GM06990 (cell line): ENCODE measurements at regions not wholly inside any gene's neighbourhood (a gene's known extent, or its start where the extent isn't known, plus 50 kb on each side); places are given as distances from the start of the nearest gene placed in this dataset.

Source experiments
- DNase-seq: peaks from one replicate; pipeline ENCODE4 v3.0.0-alpha.2; 2011; ENCODE audit not compliant: insufficient read length; ENCODE audit errors: extremely low read depth
- H3K27me3 ChIP-seq: replicated peaks from 2 replicates; pipeline ENCODE4 v1.6.0; 2011; ENCODE audit warnings: low read length; ENCODE audit not compliant: control insufficient read depth, insufficient read depth
- H3K36me3 ChIP-seq: 2 replicates; pipeline ENCODE4 v1.5.1; 2011; ENCODE audit warnings: low read length; ENCODE audit not compliant: control insufficient read depth, insufficient read depth
- H3K4me3 ChIP-seq: replicated peaks from 2 replicates; pipeline ENCODE4 v1.5.1; 2011; ENCODE audit warnings: low read depth, mild to moderate bottlenecking, control low read depth, low read length
- CTCF ChIP-seq: IDR thresholded peaks from 2 replicates; pipeline ENCODE4 v1.5.1; 2011; ENCODE audit warnings: low read length, control low read depth, mild to moderate bottlenecking, inconsistent platforms; ENCODE audit not compliant: insufficient read depth, poor library complexity, severe bottlenecking

GRCh38 chr19:56894626-56895025, 54.1 kb upstream of the PEG3 start:
- no peak overlapping the region for H3K4me3 ChIP-seq
- no peak for TF ChIP-seq CTCF
- no peak for DNase-seq
- no peaks in the 10 kb centered on the region for H3K27me3 ChIP-seq
- no peaks in the 10 kb centered on the region for H3K36me3 ChIP-seq

- Histone ChIP-seq H3K27me3 (no peaks in the 10 kb centered on the region), H3K4me3 (no peak overlapping the region), H3K36me3 (no peaks in the 10 kb centered on the region)
- DNase-seq, result no peak
- TF ChIP-seq CTCF, result no peak
These were observed 55.6 kb upstream of the PEG3 start for GRCh38 chr19:56896095-56896494.

GRCh38 chr19:56899943-56900342, 59.4 kb upstream of the PEG3 start:
- no peak for DNase-seq
- TF ChIP-seq CTCF, result no peak
- Histone ChIP-seq H3K4me3 (no peak overlapping the region), H3K36me3 (no peaks in the 10 kb centered on the region), H3K27me3 (no peaks in the 10 kb centered on the region)

GRCh38 chr19:56900573-56901097, 60.1 kb upstream of the PEG3 start:
- Histone ChIP-seq H3K36me3 (no peaks in the 10 kb centered on the region), H3K4me3 (no peak overlapping the region), H3K27me3 (no peaks in the 10 kb centered on the region)
- TF ChIP-seq CTCF, result no peak
- DNase-seq, result no peak

- Histone ChIP-seq H3K27me3 (no peaks in the 10 kb centered on the region), H3K36me3 (no peaks in the 10 kb centered on the region), H3K4me3 (no peak overlapping the region)
- TF ChIP-seq CTCF, result no peak
- no peak for DNase-seq
These were observed 65.2 kb upstream of the PEG3 start for GRCh38 chr19:56905631-56906150.
